DOHH2 (cell line): ENCODE measurements at regions not wholly inside any gene's neighbourhood (a gene's known extent, or its start where the extent isn't known, plus 50 kb on each side); places are given as distances from the start of the nearest gene placed in this dataset.

Experiments
- CTCF ChIP-seq: fragments of 200-600 bp; sonication (generic); IDR thresholded peaks from one replicate; pipeline ENCODE4 v1.5.1; 2014; ENCODE audit warnings: antibody characterized with exemption, mild to moderate bottlenecking, low read depth, low read length; ENCODE audit not compliant: poor library complexity, severe bottlenecking
- EZH2phosphoT487 ChIP-seq: fragments of 200-600 bp; sonication (generic); IDR thresholded peaks from 2 replicates; pipeline ENCODE4 v1.6.1; 2017; ENCODE audit warnings: borderline replicate concordance, mild to moderate bottlenecking, antibody characterized with exemption, low read length, moderate library complexity, mixed read lengths

GRCh38 chr2:41950666-41950960 is 97.2 kb upstream of the PKDCC start:
- TF ChIP-seq CTCF (no peak), EZH2phosphoT487 (no peak)
